C4-2B (cell line): ENCODE measurements at regions not wholly inside any gene's neighbourhood (a gene's known extent, or its start where the extent isn't known, plus 50 kb on each side); places are given as distances from the start of the nearest gene placed in this dataset.

ENCODE experiments used
- CTCF ChIP-seq: fragments of 450-650 bp; conservative IDR thresholded peaks from 2 replicates; pipeline ENCODE4 v1.5.1; 2017; ENCODE audit warnings: mild to moderate bottlenecking
- ZFX ChIP-seq: fragments of 450-650 bp; IDR thresholded peaks from 2 replicates; pipeline ENCODE4 v1.6.1; 2017

- no peak for TF ChIP-seq CTCF
- no peak for TF ChIP-seq ZFX
Observed at GRCh38 chr6:163766936-163767335, 352.4 kb downstream of the QKI start.
